AG10803 (cell line): ENCODE measurements at regions not wholly inside any gene's neighbourhood (a gene's known extent, or its start where the extent isn't known, plus 50 kb on each side); places are given as distances from the start of the nearest gene placed in this dataset.

Source experiments
- DNase-seq: peaks from one replicate; pipeline ENCODE4 v3.0.0; 2010; ENCODE audit warnings: low read depth
- H3K4me3 ChIP-seq: 2 replicates; pipeline ENCODE4 v1.5.1; 2011; ENCODE audit warnings: mild to moderate bottlenecking, low read length, control low read depth
- CTCF ChIP-seq: conservative IDR thresholded peaks from 2 replicates; pipeline ENCODE4 v1.5.1; 2011; ENCODE audit warnings: mild to moderate bottlenecking, low read length, control low read depth, inconsistent platforms

- TF ChIP-seq CTCF = no peak
- DNase-seq = no peak
- no peak overlapping the region for H3K4me3 ChIP-seq
Observed at GRCh38 chr7:52715701-52716100, 319.7 kb upstream of the POM121L12 start.

GRCh38 chr7:52712938-52713337, 322.5 kb upstream of the POM121L12 start:
- no peak for TF ChIP-seq CTCF
- DNase-seq = no peak
- H3K4me3 ChIP-seq = no peak overlapping the region

GRCh38 chr7:52711951-52712350, 323.5 kb upstream of the POM121L12 start:
- no peak for DNase-seq
- H3K4me3 ChIP-seq = no peak overlapping the region
- no peak for TF ChIP-seq CTCF

GRCh38 chr7:52708846-52709245, 326.6 kb upstream of the POM121L12 start:
- H3K4me3 ChIP-seq = no peak overlapping the region
- no peak for DNase-seq
- no peak for TF ChIP-seq CTCF

- no peak for DNase-seq
- no peak for TF ChIP-seq CTCF
- no peak overlapping the region for H3K4me3 ChIP-seq
Observed at GRCh38 chr7:52705768-52706167, 329.7 kb upstream of the POM121L12 start.

- H3K4me3 ChIP-seq = no peak overlapping the region
- no peak for DNase-seq
- no peak for TF ChIP-seq CTCF
Observed at GRCh38 chr7:52700349-52700748, 335.1 kb upstream of the POM121L12 start.

GRCh38 chr7:52695973-52696595, 339.3 kb upstream of the POM121L12 start:
- DNase-seq = no peak
- no peak overlapping the region for H3K4me3 ChIP-seq
- no peak for TF ChIP-seq CTCF
